Activated T-cell treated with anti-CD3 and anti-CD28 coated beads, Interleukin-2, amount 50 U/mL, for 4 hours (primary cell): ENCODE measurements at regions not wholly inside any gene's neighbourhood (a gene's known extent, or its start where the extent isn't known, plus 50 kb on each side); places are given as distances from the start of the nearest gene placed in this dataset.

ENCODE experiments used
- ATAC-seq, 2 donors: fragments of 200-7000 bp; cut with Tn5 transposase; one replicate each; pipeline ENCODE4 v1.10.0; 2021
- DNase-seq: peaks from one replicate; pipeline ENCODE4 v3.0.0-alpha.2; 2020
- H3K27me3 Mint-ChIP-seq: one replicate; pipeline ENCODE4 v1.8.0; 2021; ENCODE audit warnings: low read depth, mixed read lengths
- H3K36me3 Mint-ChIP-seq: one replicate; pipeline ENCODE4 v1.8.0; 2022; ENCODE audit warnings: mixed read lengths; ENCODE audit not compliant: insufficient read depth
- H3K4me1 Mint-ChIP-seq: one replicate; pipeline ENCODE4 v1.8.0; 2021; ENCODE audit warnings: low read depth, mixed read lengths
- H3K4me3 Mint-ChIP-seq: one replicate; pipeline ENCODE4 v1.8.0; 2021; ENCODE audit warnings: mild to moderate bottlenecking, moderate library complexity, mixed read lengths
- H3K9me3 Mint-ChIP-seq: one replicate; pipeline ENCODE4 v1.8.0; 2021; ENCODE audit warnings: mixed read lengths

- Mint-ChIP-seq H3K9me3 (no peaks in the 10 kb centered on the region), H3K36me3 (no peaks in the 10 kb centered on the region), H3K27me3 (no peaks in the 10 kb centered on the region), H3K4me1 (no peaks in the 10 kb centered on the region), H3K4me3 (no peak overlapping the region)
- no peak for ATAC-seq
- DNase-seq, result no peak
Observed at GRCh38 chr13:79691826-79692225, 210.9 kb downstream of the NDFIP2 start.

GRCh38 chr13:79688741-79689140 is 207.8 kb downstream of the NDFIP2 start:
- DNase-seq, result no peak
- H3K36me3 Mint-ChIP-seq, result no peaks in the 10 kb centered on the region
- no peaks in the 10 kb centered on the region for H3K27me3 Mint-ChIP-seq
- H3K4me1 Mint-ChIP-seq, result no peaks in the 10 kb centered on the region
- ATAC-seq, result no peak
- H3K9me3 Mint-ChIP-seq, result no peaks in the 10 kb centered on the region
- H3K4me3 Mint-ChIP-seq, result no peak overlapping the region

GRCh38 chr13:79686441-79686840 is 205.5 kb downstream of the NDFIP2 start:
- DNase-seq (no peak), ATAC-seq (no peak)
- H3K27me3 Mint-ChIP-seq, result no peaks in the 10 kb centered on the region
- H3K4me1 Mint-ChIP-seq, result no peaks in the 10 kb centered on the region
- no peak overlapping the region for H3K4me3 Mint-ChIP-seq
- peaks cover 8% of the 10 kb centered on the region for H3K9me3 Mint-ChIP-seq
- no peaks in the 10 kb centered on the region for H3K36me3 Mint-ChIP-seq

- ATAC-seq, result no peak
- no peak for DNase-seq
- H3K27me3 Mint-ChIP-seq, result no peaks in the 10 kb centered on the region
- no peaks in the 10 kb centered on the region for H3K36me3 Mint-ChIP-seq
- no peak overlapping the region for H3K4me3 Mint-ChIP-seq
- peaks cover 8% of the 10 kb centered on the region for H3K9me3 Mint-ChIP-seq
- H3K4me1 Mint-ChIP-seq, result no peaks in the 10 kb centered on the region
Observed at GRCh38 chr13:79684371-79684770, 203.4 kb downstream of the NDFIP2 start.

- no peak for DNase-seq
- Mint-ChIP-seq H3K9me3 (peaks cover 8% of the 10 kb centered on the region), H3K4me3 (no peak overlapping the region), H3K27me3 (no peaks in the 10 kb centered on the region), H3K4me1 (no peaks in the 10 kb centered on the region), H3K36me3 (no peaks in the 10 kb centered on the region)
- ATAC-seq, result no peak
Observed at GRCh38 chr13:79682164-79682563, 201.2 kb downstream of the NDFIP2 start.

- Mint-ChIP-seq H3K4me1 (no peaks in the 10 kb centered on the region), H3K4me3 (no peak overlapping the region), H3K9me3 (peaks cover 8% of the 10 kb centered on the region), H3K36me3 (no peaks in the 10 kb centered on the region), H3K27me3 (no peaks in the 10 kb centered on the region)
- no peak for ATAC-seq
- no peak for DNase-seq
Observed at GRCh38 chr13:79681069-79681468, 200.1 kb downstream of the NDFIP2 start.

- peaks cover 8% of the 10 kb centered on the region for H3K9me3 Mint-ChIP-seq
- ATAC-seq, result no peak
Observed at GRCh38 chr13:79680485-79680884, 199.5 kb downstream of the NDFIP2 start.

GRCh38 chr13:79679334-79679733 is 198.4 kb downstream of the NDFIP2 start:
- Mint-ChIP-seq H3K36me3 (no peaks in the 10 kb centered on the region), H3K4me1 (no peaks in the 10 kb centered on the region), H3K4me3 (no peak overlapping the region), H3K27me3 (no peaks in the 10 kb centered on the region), H3K9me3 (peaks cover 8% of the 10 kb centered on the region)
- ATAC-seq (no peak), DNase-seq (no peak)

More at GRCh38 chr13:79680485-79680884, 199.5 kb downstream of the NDFIP2 start:
- no peak overlapping the region for H3K4me3 Mint-ChIP-seq
- no peak for DNase-seq
- no peaks in the 10 kb centered on the region for H3K27me3 Mint-ChIP-seq
- H3K36me3 Mint-ChIP-seq, result no peaks in the 10 kb centered on the region
- H3K4me1 Mint-ChIP-seq, result no peaks in the 10 kb centered on the region

- no peaks in the 10 kb centered on the region for H3K36me3 Mint-ChIP-seq
- H3K4me3 Mint-ChIP-seq, result no peak overlapping the region
- no peak for ATAC-seq
- no peaks in the 10 kb centered on the region for H3K27me3 Mint-ChIP-seq
- no peak for DNase-seq
- no peaks in the 10 kb centered on the region for H3K4me1 Mint-ChIP-seq
- peaks cover 8% of the 10 kb centered on the region for H3K9me3 Mint-ChIP-seq
Observed at GRCh38 chr13:79678100-79678499, 197.1 kb downstream of the NDFIP2 start.

- no peaks in the 10 kb centered on the region for H3K27me3 Mint-ChIP-seq
- no peak for ATAC-seq
- no peaks in the 10 kb centered on the region for H3K9me3 Mint-ChIP-seq
- H3K4me1 Mint-ChIP-seq, result no peaks in the 10 kb centered on the region
- no peak overlapping the region for H3K4me3 Mint-ChIP-seq
- no peaks in the 10 kb centered on the region for H3K36me3 Mint-ChIP-seq
- no peak for DNase-seq
Observed at GRCh38 chr13:79675931-79676660, 195.1 kb downstream of the NDFIP2 start.

- DNase-seq (no peak), ATAC-seq (no peak)
- H3K4me1 Mint-ChIP-seq, result no peaks in the 10 kb centered on the region
- no peak overlapping the region for H3K4me3 Mint-ChIP-seq
- H3K36me3 Mint-ChIP-seq, result no peaks in the 10 kb centered on the region
- H3K9me3 Mint-ChIP-seq, result no peaks in the 10 kb centered on the region
- H3K27me3 Mint-ChIP-seq, result no peaks in the 10 kb centered on the region
Observed at GRCh38 chr13:79674765-79675515, 194.0 kb downstream of the NDFIP2 start.

- H3K27me3 Mint-ChIP-seq, result no peaks in the 10 kb centered on the region
- H3K4me1 Mint-ChIP-seq, result no peaks in the 10 kb centered on the region
Observed at GRCh38 chr13:79673993-79674377, 193.0 kb downstream of the NDFIP2 start.

GRCh38 chr13:79673310-79673992 is 192.5 kb downstream of the NDFIP2 start:
- Mint-ChIP-seq H3K36me3 (no peaks in the 10 kb centered on the region), H3K4me3 (no peak overlapping the region), H3K9me3 (peaks cover 3% of the 10 kb centered on the region), H3K4me1 (no peaks in the 10 kb centered on the region), H3K27me3 (no peaks in the 10 kb centered on the region)
- ATAC-seq, result no peak
- DNase-seq, result no peak

More at GRCh38 chr13:79673993-79674377, 193.0 kb downstream of the NDFIP2 start:
- no peak for DNase-seq
- Mint-ChIP-seq H3K4me3 (no peak overlapping the region), H3K9me3 (peaks cover 3% of the 10 kb centered on the region), H3K36me3 (no peaks in the 10 kb centered on the region)
- no peak for ATAC-seq

GRCh38 chr13:79671420-79671819 is 190.5 kb downstream of the NDFIP2 start:
- H3K36me3 Mint-ChIP-seq, result no peaks in the 10 kb centered on the region
- H3K9me3 Mint-ChIP-seq, result peaks cover 3% of the 10 kb centered on the region
- ATAC-seq, result no peak
- H3K27me3 Mint-ChIP-seq, result no peaks in the 10 kb centered on the region
- no peak for DNase-seq
- H3K4me3 Mint-ChIP-seq, result no peak overlapping the region
- H3K4me1 Mint-ChIP-seq, result no peaks in the 10 kb centered on the region
